CMK (cell line): ENCODE measurements at regions not wholly inside any gene's neighbourhood (a gene's known extent, or its start where the extent isn't known, plus 50 kb on each side); places are given as distances from the start of the nearest gene placed in this dataset.
"Not testable (repeated sequence)": the region's sequence is repeated elsewhere in the genome, so short reads cannot be mapped to it uniquely, and the experiment has no call there.

Source experiments
- DNase-seq: peaks from one replicate; pipeline ENCODE4 v3.0.0-alpha.2; 2010; ENCODE audit warnings: low read depth

GRCh38 chr16:29310852-29311314, 95.6 kb downstream of the NPIPB11 start:
- no peak for DNase-seq

- DNase-seq: not testable (repeated sequence)
Measured at GRCh38 chr16:29310243-29310642, 96.3 kb downstream of the NPIPB11 start.

- DNase-seq: not testable (repeated sequence)
Measured at GRCh38 chr16:29309601-29310000, 96.9 kb downstream of the NPIPB11 start.

- DNase-seq: no peak
Measured at GRCh38 chr16:29308644-29309546, 97.6 kb downstream of the NPIPB11 start.

- DNase-seq: no peak
Measured at GRCh38 chr16:29307598-29308507, 98.7 kb downstream of the NPIPB11 start.

GRCh38 chr16:29306943-29307597, 99.4 kb downstream of the NPIPB11 start:
- no peak for DNase-seq

- no peak for DNase-seq
Measured at GRCh38 chr16:29306201-29306600, 100.3 kb downstream of the NPIPB11 start.

- not testable (repeated sequence) for DNase-seq
Measured at GRCh38 chr16:29305018-29305417, 101.5 kb downstream of the NPIPB11 start.

DNA sequence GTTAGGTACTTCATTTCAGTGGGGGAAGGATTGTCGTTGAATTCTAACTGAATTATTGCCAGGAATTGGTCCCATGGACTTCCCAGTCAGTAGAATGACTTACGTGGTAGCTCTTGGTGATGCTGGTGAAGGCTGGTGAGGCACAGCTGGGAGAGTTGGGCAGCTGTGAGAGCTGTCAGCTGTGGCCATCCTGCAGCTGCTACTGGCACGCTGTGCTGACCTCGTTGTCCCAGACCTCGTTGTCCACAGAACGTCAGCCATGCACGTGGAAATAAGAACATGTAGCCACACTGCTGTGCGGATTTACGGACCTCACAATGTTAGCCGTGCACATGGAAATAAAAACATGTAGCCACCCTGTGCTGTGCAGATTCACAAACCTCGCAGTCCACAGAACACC, 102.3 kb downstream of the NPIPB11 start:
- no peak for DNase-seq

- DNase-seq: no peak
Measured at GRCh38 chr16:29303520-29303919, 103.0 kb downstream of the NPIPB11 start.

DNA sequence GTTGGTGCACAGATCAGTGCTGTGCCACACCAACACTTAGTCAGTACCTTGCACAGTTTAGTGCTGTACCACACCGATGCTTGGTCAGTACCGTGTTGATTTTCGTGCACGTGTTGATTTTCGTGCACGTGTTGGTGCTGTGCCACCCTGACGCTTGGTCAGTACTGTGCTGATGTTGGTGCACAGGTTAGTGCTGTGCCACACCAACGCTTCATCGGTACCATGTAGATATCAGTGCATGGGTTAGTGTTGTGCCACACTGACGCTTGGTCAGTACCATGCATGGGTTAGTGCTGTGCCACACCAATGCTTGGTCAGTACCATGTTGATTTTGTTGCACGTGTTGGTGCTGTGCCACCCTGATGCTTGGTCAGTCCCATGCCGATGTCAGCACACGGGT, 103.5 kb downstream of the NPIPB11 start:
- no peak for DNase-seq

DNA sequence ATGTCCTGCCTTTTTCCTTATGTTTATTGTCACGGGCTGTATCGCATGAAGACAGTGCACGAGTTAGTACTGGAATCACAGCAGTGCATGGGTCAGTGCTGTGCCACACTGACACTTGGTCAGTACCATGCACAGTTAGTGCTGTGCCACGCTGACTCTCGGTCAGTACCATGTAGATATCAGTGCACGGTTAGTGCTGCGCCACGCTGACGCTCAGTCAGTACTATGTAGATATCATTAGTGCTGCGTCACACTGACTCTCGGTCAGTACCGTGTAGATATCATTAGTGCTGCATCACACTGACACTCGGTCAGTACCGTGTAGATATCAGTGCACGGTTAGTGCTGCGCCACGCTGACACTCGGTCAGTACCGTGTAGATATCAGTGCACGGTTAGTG, 104.1 kb downstream of the NPIPB11 start:
- DNase-seq: not testable (repeated sequence)

- DNase-seq: not testable (repeated sequence)
Measured at GRCh38 chr16:29301662-29302285, 104.7 kb downstream of the NPIPB11 start.

DNA sequence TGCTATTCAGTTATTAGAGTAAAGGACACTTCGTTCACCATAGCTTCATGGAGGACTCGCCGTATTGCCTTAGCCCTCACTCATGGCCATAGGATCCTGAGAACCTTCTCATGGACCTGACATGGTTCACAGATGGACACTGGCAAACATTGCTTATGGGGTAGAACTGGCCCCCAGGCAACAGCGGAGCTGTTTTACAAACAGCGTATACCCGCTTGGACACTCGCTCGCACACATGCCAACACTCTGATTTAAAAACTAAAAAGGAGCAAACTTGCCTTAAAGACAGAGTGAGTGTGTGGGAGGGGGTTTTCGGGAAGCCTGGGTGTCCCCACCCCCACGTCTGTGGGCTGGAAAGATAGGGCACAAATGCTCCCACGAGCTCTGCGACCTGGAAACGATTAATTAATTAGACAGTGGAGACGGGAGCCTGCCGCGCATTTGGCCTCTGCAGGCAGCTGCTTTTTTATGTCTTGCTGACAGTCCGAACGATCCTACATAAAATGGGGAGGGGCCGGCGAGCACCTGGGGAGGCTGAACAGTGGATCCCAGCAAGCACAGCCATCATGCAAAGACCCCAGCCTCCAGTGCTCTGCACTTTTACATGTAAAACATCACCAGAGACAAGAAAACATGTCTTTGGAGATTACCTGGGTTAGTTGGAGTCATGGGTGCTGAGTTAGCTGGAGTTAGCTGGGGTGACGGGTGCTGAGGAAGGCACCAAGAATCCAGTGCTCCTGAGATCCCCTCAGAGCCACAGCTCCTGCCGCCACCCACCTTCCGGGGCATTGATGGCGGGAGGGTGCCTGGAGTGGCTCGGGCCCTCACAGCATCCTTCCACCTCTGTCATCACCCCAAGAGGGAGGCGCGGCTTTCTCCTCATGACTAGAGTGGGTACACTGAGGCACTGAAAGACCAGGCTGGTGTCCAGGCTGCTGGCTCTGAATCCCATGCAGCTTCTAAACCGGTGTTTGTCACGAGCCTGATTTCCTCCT, 105.7 kb downstream of the NPIPB11 start:
- DNase-seq: not testable (repeated sequence)

DNA sequence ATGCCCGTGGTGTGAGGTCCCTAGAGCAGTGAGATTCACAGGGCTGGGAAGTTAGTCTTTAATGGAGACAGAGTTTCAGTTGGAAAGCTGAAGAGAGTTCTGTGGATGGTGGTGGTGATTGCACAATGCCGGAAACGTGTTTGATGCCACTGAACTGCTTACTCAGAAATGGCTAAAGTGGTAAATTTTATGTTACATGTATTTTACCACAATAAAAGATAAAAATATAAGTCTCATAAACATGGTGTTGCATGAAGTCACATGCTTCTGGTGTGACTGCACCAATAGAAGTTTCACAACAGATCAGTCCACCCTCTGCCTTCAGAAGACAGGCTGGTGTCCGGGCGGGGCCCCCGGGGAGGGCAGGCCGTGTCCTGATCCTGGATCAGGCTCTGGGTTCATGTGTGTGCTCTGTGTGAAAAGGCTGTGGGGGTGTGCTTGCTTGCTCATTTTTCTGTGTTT, 106.5 kb downstream of the NPIPB11 start:
- DNase-seq: not testable (repeated sequence)

- DNase-seq: not testable (repeated sequence)
Measured at GRCh38 chr16:29298997-29299396, 107.5 kb downstream of the NPIPB11 start.

DNA sequence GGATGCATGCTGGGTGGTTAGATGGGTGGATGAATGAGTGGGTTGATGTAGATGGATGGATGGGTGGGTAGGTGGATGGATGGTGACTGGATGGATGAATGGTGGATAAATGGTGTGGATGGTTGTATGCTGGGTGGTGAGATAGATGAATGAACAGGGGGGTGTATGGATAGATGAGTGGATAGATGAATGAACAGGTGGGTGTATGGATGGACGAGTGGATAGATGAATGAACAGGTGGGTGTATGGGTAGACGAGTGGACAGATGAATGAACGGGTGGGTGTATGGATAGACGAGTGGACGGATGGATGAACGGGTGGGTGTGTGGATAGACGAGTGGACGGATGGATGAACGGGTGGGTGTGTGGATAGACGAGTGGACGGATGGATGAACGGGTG, 108.2 kb downstream of the NPIPB11 start:
- DNase-seq: not testable (repeated sequence)

DNA sequence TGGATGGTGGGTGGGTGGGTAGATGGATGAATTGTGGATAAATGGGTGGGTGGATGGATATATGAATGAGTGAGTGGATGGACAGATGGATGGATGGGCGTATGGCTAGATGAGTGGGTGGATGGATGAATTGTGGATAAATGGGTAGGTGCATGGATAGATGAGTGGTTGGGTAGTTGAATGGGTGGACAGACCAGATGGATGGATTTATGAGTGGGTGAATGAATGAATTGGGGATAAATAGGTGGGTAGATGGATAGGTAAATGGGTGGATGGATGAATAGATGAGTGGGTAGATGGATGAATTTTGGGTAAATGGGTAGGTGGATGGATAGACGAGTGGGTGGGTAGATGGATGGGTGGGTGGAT, 108.7 kb downstream of the NPIPB11 start:
- DNase-seq: not testable (repeated sequence)

GRCh38 chr16:29297144-29297808, 109.2 kb downstream of the NPIPB11 start:
- DNase-seq: not testable (repeated sequence)

DNA sequence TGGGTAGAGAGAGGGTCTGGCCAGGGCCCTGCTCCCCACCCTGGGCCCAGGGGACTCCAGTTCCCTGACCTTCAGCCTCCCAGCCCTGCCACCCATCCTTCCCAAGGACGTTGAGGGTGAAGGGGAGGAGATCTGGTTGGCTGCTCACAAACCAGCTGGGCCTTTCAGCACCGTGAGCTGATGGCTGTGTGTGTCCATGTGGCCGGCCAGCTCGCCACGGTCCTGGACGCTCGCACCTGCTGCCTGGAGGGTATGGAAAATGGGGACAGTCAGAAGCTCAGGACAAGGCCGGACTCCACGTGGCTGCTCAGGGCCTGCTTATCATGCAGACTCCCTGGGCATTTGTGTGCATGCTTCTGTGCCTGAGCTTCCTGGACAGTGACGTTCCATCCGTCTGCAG, 110.3 kb downstream of the NPIPB11 start:
- DNase-seq: not testable (repeated sequence)
